ENCODE measurements at regions not wholly inside any gene's neighbourhood (a gene's known extent, or its start where the extent isn't known, plus 50 kb on each side); places are given as distances from the start of the nearest gene placed in this dataset.

DNA sequence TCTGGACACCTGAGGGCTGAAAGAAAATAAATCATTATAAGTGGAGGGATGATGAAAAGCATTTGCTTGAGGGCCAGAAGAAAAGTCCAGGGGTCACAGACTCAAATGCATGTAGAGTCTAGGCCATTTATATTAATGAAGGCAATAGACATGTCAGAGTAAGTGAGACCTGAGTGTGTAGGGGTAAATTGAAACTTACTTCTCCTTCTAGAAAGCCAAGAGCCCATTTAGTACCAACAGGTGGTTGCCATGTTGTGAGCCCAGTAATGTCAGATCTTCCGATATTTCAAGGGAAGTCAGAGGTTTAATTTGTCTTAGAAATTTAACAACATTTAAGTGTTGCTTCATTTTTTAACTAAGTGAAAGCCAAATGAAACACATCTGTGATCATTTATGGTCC is 166.1 kb upstream of the SLIT2 start:
- TF ChIP-seq, protein P1, sequence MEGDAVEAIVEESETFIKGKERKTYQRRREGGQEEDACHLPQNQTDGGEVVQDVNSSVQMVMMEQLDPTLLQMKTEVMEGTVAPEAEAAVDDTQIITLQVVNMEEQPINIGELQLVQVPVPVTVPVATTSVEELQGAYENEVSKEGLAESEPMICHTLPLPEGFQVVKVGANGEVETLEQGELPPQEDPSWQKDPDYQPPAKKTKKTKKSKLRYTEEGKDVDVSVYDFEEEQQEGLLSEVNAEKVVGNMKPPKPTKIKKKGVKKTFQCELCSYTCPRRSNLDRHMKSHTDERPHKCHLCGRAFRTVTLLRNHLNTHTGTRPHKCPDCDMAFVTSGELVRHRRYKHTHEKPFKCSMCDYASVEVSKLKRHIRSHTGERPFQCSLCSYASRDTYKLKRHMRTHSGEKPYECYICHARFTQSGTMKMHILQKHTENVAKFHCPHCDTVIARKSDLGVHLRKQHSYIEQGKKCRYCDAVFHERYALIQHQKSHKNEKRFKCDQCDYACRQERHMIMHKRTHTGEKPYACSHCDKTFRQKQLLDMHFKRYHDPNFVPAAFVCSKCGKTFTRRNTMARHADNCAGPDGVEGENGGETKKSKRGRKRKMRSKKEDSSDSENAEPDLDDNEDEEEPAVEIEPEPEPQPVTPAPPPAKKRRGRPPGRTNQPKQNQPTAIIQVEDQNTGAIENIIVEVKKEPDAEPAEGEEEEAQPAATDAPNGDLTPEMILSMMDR (IDR thresholded peaks at IDR 0.05): no peak
- TF ChIP-seq POLR2A (IDR thresholded peaks at IDR 0.05) (no peak), EP300 (IDR thresholded peaks at IDR 0.05) (no peak)
